Right lobe of liver (tissue), 6 donors: ENCODE measurements at regions not wholly inside any gene's neighbourhood (a gene's known extent, or its start where the extent isn't known, plus 50 kb on each side); places are given as distances from the start of the nearest gene placed in this dataset.

Experiments used
- ATAC-seq, 4 donors: fragments of 200-7000 bp; cut with Tn5 transposase; one replicate each; pipeline ENCODE4 v1.9.1; 2020; ENCODE audit warnings: mild to moderate bottlenecking in 4 of 4, moderate library complexity in 4 of 4
- DNase-seq, 3 donors: peaks; one replicate each; pipeline ENCODE4 v3.0.0-alpha.2; 2020
- H3K27ac ChIP-seq, 3 donors: fragments of 200-600 bp; one replicate each; pipeline ENCODE4 v1.8.0; 2022
- H3K27me3 ChIP-seq, 2 donors: fragments of 200-600 bp; one replicate each; pipeline ENCODE4 v1.8.0; 2022
- H3K36me3 ChIP-seq, 4 donors: fragments of 200-600 bp; sonication (generic) in 1 of 4; one replicate each; pipeline versions ENCODE4 v1.5.1 to v1.8.0; 2017 to 2022; ENCODE audit warnings: control low read depth in 1 of 4
- H3K4me1 ChIP-seq, 4 donors: fragments of 200-600 bp; sonication (generic) in 1 of 4; one replicate each; pipeline versions ENCODE4 v1.5.1 to v1.8.0; 2017 to 2022; ENCODE audit warnings: control low read depth in 1 of 4
- H3K4me3 ChIP-seq, 3 donors: fragments of 200-600 bp; one replicate each; pipeline ENCODE4 v1.8.0; 2022
- H3K9me3 ChIP-seq, 4 donors: fragments of 200-600 bp; sonication (generic) in 1 of 4; one replicate each; pipeline versions ENCODE4 v1.5.1 to v1.8.0; 2017 to 2022; ENCODE audit warnings: control low read depth in 1 of 4
- CTCF ChIP-seq, 4 donors: fragments of 200-600 bp in 3 of 4; fragments of 450-650 bp in 1 of 4; IDR thresholded peaks; one replicate each; pipeline versions ENCODE4 v1.5.1 to v1.8.0; 2016 to 2022; ENCODE audit warnings: antibody characterized with exemption in 4 of 4, mild to moderate bottlenecking in 2 of 4
- POLR2A ChIP-seq: fragments of 450-650 bp; IDR thresholded peaks from one replicate; pipeline ENCODE4 v1.6.1; 2017; ENCODE audit warnings: antibody characterized with exemption, mild to moderate bottlenecking
- WGBS: methylation state at CpG from one replicate; pipeline ENCODE4 v1.1.6; 2018; ENCODE audit warnings: low coverage, low lambda C conversion rate; ENCODE audit not compliant: insufficient coverage; ENCODE audit errors: missing lambda C conversion rate; 5-methylcytosine and 5-hydroxymethylcytosine counted together
- intact Hi-C, 2 donors: fragments of 100-400 bp; cut with DNase I; formaldehyde crosslinking; loops; one replicate each; pipeline versions ENCODE4 v1.11.2 to v1.14.1; 2022
- donor health status: DM: no; HTN: yes; CAD: no.
- donor health status: DM: no; HTN: no; CAD: no.
- donor health status: DM: no; HTN: no; CAD: no.
- donor health status: DM: no; HTN: yes; CAD: no.
- donor health status: DM: no; HTN: yes; CAD: no.

- 30% methylated on average over 2 of the region's 2 CpGs for WGBS
- Histone ChIP-seq H3K9me3 (no peaks in the 10 kb centered on the region), H3K4me3 (no peak overlapping the region), H3K27me3 (no peaks in the 10 kb centered on the region), H3K4me1 (no peaks in the 10 kb centered on the region), H3K36me3 (no peaks in the 10 kb centered on the region), H3K27ac (no peak overlapping the region)
- intact Hi-C loops, result no loop called here
- DNase-seq, result no peak
- TF ChIP-seq POLR2A (no peak), CTCF (IDR thresholded peaks at IDR 0.05) (no peak)
- no peak for ATAC-seq
Observed at GRCh38 chr11:96461871-96462270, 72.1 kb downstream of the JRKL start.

- no peaks in the 10 kb centered on the region for H3K27me3 ChIP-seq
- no peak overlapping the region for H3K27ac ChIP-seq
- no peaks in the 10 kb centered on the region for H3K36me3 ChIP-seq
- TF ChIP-seq CTCF (IDR thresholded peaks at IDR 0.05) (peak; percentile 63 to 83 (median 75)), POLR2A (no peak)
- H3K9me3 ChIP-seq, result no peaks in the 10 kb centered on the region
- no peaks in the 10 kb centered on the region for H3K4me1 ChIP-seq
- no peak overlapping the region for H3K4me3 ChIP-seq
- intact Hi-C loops, result no loop called here
- WGBS, result 9% methylated on average over 7 of the region's 7 CpGs
- DNase-seq, result no peak
- ATAC-seq, result peak; percentile 87 to 95 (median 91)
Observed at GRCh38 chr11:96464700-96465307, 75.0 kb downstream of the JRKL start.

GRCh38 chr11:96465512-96465911 is 75.7 kb downstream of the JRKL start:
- DNase-seq (no peak), ATAC-seq (no peak)
- no peaks in the 10 kb centered on the region for H3K9me3 ChIP-seq
- H3K36me3 ChIP-seq, result no peaks in the 10 kb centered on the region
- intact Hi-C loops, result no loop called here
- TF ChIP-seq POLR2A, result no peak
- no peak for TF ChIP-seq CTCF (IDR thresholded peaks at IDR 0.05)
- 30% methylated on average over 3 of the region's 3 CpGs for WGBS
- H3K4me3 ChIP-seq, result no peak overlapping the region
- H3K27ac ChIP-seq, result no peak overlapping the region
- no peaks in the 10 kb centered on the region for H3K27me3 ChIP-seq
- H3K4me1 ChIP-seq, result no peaks in the 10 kb centered on the region

- 85% methylated on average over 2 of the region's 2 CpGs for WGBS
- Histone ChIP-seq H3K27me3 (no peaks in the 10 kb centered on the region), H3K9me3 (no peaks in the 10 kb centered on the region), H3K36me3 (no peaks in the 10 kb centered on the region), H3K4me1 (no peaks in the 10 kb centered on the region), H3K27ac (no peak overlapping the region), H3K4me3 (no peak overlapping the region)
- intact Hi-C loops, result no loop called here
- DNase-seq (no peak), ATAC-seq (no peak)
- TF ChIP-seq CTCF (IDR thresholded peaks at IDR 0.05), result no peak
- TF ChIP-seq POLR2A, result no peak
Observed at GRCh38 chr11:96466607-96467006, 76.8 kb downstream of the JRKL start.

GRCh38 chr11:96469776-96470175 is 80.0 kb downstream of the JRKL start:
- 42% methylated on average over 3 of the region's 3 CpGs for WGBS
- intact Hi-C loops, result no loop called here
- ATAC-seq, result no peak

More at GRCh38 chr11:96469776-96470175, 80.0 kb downstream of the JRKL start:
- no peak for TF ChIP-seq CTCF (IDR thresholded peaks at IDR 0.05)
- TF ChIP-seq POLR2A, result no peak
- H3K36me3 ChIP-seq, result no peaks in the 10 kb centered on the region
- no peaks in the 10 kb centered on the region for H3K27me3 ChIP-seq
- H3K9me3 ChIP-seq, result no peaks in the 10 kb centered on the region
- H3K27ac ChIP-seq, result no peak overlapping the region
- DNase-seq, result no peak
- no peaks in the 10 kb centered on the region for H3K4me1 ChIP-seq
- H3K4me3 ChIP-seq, result no peak overlapping the region
